Nephron (organoid): ENCODE measurements at regions not wholly inside any gene's neighbourhood (a gene's known extent, or its start where the extent isn't known, plus 50 kb on each side); places are given as distances from the start of the nearest gene placed in this dataset.

Source experiments
- H3K27ac Mint-ChIP-seq, 3 experiments: 2 replicates each; pipeline ENCODE4 v1.8.0; 2020; ENCODE audit warnings: mixed read lengths in 3 of 3, mild to moderate bottlenecking in 2 of 3, moderate library complexity in 1 of 3
- H3K27me3 Mint-ChIP-seq: 2 replicates; pipeline ENCODE4 v1.8.0; 2021; ENCODE audit warnings: low read depth, mild to moderate bottlenecking, moderate library complexity, mixed read lengths
- H3K36me3 Mint-ChIP-seq: 2 replicates; pipeline ENCODE4 v1.8.0; 2020; ENCODE audit warnings: low read depth, mixed read lengths
- H3K4me1 Mint-ChIP-seq: 2 replicates; pipeline ENCODE4 v1.8.0; 2020; ENCODE audit warnings: mixed read lengths
- H3K4me3 Mint-ChIP-seq, 3 experiments: 2 replicates each; pipeline ENCODE4 v1.8.0; 2020; ENCODE audit warnings: mild to moderate bottlenecking in 3 of 3, mixed read lengths in 3 of 3, moderate library complexity in 2 of 3
- H3K9me3 Mint-ChIP-seq: 2 replicates; pipeline ENCODE4 v1.8.0; 2020; ENCODE audit warnings: mixed read lengths
- CTCF ChIP-seq, 3 experiments: fragments of 200-600 bp; sonication (generic); IDR thresholded peaks; one replicate each; pipeline ENCODE4 v1.5.0; 2021; ENCODE audit warnings: antibody characterized with exemption in 3 of 3; ENCODE audit not compliant: unreplicated experiment in 3 of 3

- no peak overlapping the region for H3K4me3 Mint-ChIP-seq
- no peaks in the 10 kb centered on the region for H3K4me1 Mint-ChIP-seq
- H3K9me3 Mint-ChIP-seq, result peaks cover 9% of the 10 kb centered on the region
- H3K36me3 Mint-ChIP-seq, result peaks cover 4% of the 10 kb centered on the region
- no peak overlapping the region for H3K27ac Mint-ChIP-seq
- TF ChIP-seq CTCF (IDR thresholded peaks at IDR 0.05; ENCODE audit: unreplicated experiment in 3 of 3), result no peak
- no peaks in the 10 kb centered on the region for H3K27me3 Mint-ChIP-seq
Measured at GRCh38 chr4:187436251-187436650, 559.3 kb upstream of the ZFP42 start.

GRCh38 chr4:187444061-187444460, 551.5 kb upstream of the ZFP42 start:
- Mint-ChIP-seq H3K9me3 (peaks cover 4% of the 10 kb centered on the region), H3K36me3 (no peaks in the 10 kb centered on the region), H3K27ac (no peak overlapping the region), H3K4me1 (no peaks in the 10 kb centered on the region), H3K27me3 (no peaks in the 10 kb centered on the region), H3K4me3 (no peak overlapping the region)
- TF ChIP-seq CTCF (IDR thresholded peaks at IDR 0.05; ENCODE audit: unreplicated experiment in 3 of 3), result no peak

- Mint-ChIP-seq H3K4me1 (no peaks in the 10 kb centered on the region), H3K36me3 (no peaks in the 10 kb centered on the region), H3K27me3 (no peaks in the 10 kb centered on the region), H3K9me3 (no peaks in the 10 kb centered on the region), H3K27ac (no peak overlapping the region), H3K4me3 (no peak overlapping the region)
- no peak for TF ChIP-seq CTCF (IDR thresholded peaks at IDR 0.05; ENCODE audit: unreplicated experiment in 3 of 3)
Measured at GRCh38 chr4:187449702-187450101, 545.9 kb upstream of the ZFP42 start.

GRCh38 chr4:187451776-187452175, 543.8 kb upstream of the ZFP42 start:
- Mint-ChIP-seq H3K27ac (no peak overlapping the region), H3K27me3 (no peaks in the 10 kb centered on the region), H3K4me1 (no peaks in the 10 kb centered on the region), H3K9me3 (no peaks in the 10 kb centered on the region), H3K36me3 (no peaks in the 10 kb centered on the region), H3K4me3 (no peak overlapping the region)
- no peak for TF ChIP-seq CTCF (IDR thresholded peaks at IDR 0.05; ENCODE audit: unreplicated experiment in 3 of 3)

GRCh38 chr4:187460016-187460415, 535.6 kb upstream of the ZFP42 start:
- H3K4me1 Mint-ChIP-seq, result peaks cover 7% of the 10 kb centered on the region
- TF ChIP-seq CTCF (IDR thresholded peaks at IDR 0.05; ENCODE audit: unreplicated experiment in 3 of 3), result no peak
- H3K9me3 Mint-ChIP-seq, result no peaks in the 10 kb centered on the region
- no peak overlapping the region for H3K4me3 Mint-ChIP-seq
- no peaks in the 10 kb centered on the region for H3K36me3 Mint-ChIP-seq
- H3K27ac Mint-ChIP-seq, result no peak overlapping the region
- H3K27me3 Mint-ChIP-seq, result no peaks in the 10 kb centered on the region

- Mint-ChIP-seq H3K9me3 (no peaks in the 10 kb centered on the region), H3K36me3 (no peaks in the 10 kb centered on the region), H3K4me3 (no peak overlapping the region), H3K4me1 (peaks cover 16% of the 10 kb centered on the region), H3K27ac (no peak overlapping the region), H3K27me3 (no peaks in the 10 kb centered on the region)
- no peak for TF ChIP-seq CTCF (IDR thresholded peaks at IDR 0.05; ENCODE audit: unreplicated experiment in 3 of 3)
Measured at GRCh38 chr4:187464573-187464972, 531.0 kb upstream of the ZFP42 start.
